ENCODE measurements at regions not wholly inside any gene's neighbourhood (a gene's known extent, or its start where the extent isn't known, plus 50 kb on each side); places are given as distances from the start of the nearest gene placed in this dataset.

DNA sequence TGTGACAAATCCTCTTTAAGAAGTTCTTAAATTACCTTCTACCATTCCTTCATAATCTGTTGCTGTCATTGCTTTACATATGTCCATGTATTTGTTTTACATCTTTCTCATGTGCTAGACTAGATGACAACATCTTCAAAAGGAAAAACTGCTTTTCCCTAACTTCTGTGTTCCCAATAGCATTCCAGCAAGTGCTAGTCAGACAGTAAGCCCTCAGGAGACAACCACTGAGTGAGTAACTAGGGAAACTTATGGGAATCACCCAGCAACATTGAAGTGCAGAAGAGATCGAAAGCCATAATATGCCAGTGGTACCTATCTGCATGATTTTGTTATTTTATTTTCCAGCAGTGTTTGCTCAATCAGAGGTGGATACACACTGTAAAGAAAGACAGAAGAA, 889.7 kb upstream of the API5 start:
- TF ChIP-seq, protein P1, sequence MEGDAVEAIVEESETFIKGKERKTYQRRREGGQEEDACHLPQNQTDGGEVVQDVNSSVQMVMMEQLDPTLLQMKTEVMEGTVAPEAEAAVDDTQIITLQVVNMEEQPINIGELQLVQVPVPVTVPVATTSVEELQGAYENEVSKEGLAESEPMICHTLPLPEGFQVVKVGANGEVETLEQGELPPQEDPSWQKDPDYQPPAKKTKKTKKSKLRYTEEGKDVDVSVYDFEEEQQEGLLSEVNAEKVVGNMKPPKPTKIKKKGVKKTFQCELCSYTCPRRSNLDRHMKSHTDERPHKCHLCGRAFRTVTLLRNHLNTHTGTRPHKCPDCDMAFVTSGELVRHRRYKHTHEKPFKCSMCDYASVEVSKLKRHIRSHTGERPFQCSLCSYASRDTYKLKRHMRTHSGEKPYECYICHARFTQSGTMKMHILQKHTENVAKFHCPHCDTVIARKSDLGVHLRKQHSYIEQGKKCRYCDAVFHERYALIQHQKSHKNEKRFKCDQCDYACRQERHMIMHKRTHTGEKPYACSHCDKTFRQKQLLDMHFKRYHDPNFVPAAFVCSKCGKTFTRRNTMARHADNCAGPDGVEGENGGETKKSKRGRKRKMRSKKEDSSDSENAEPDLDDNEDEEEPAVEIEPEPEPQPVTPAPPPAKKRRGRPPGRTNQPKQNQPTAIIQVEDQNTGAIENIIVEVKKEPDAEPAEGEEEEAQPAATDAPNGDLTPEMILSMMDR (IDR thresholded peaks at IDR 0.05): no peak
- no peak for TF ChIP-seq POLR2A (IDR thresholded peaks at IDR 0.05; ENCODE audit: low read depth)
- TF ChIP-seq POLR2AphosphoS5 (IDR thresholded peaks at IDR 0.05): no peak

Measured in esophagus muscularis mucosa (tissue), 3 donors.